H1 (cell line): ENCODE measurements at regions not wholly inside any gene's neighbourhood (a gene's known extent, or its start where the extent isn't known, plus 50 kb on each side); places are given as distances from the start of the nearest gene placed in this dataset.

Experiments
- MAFK ChIP-seq: IDR thresholded peaks from 2 replicates; pipeline ENCODE4 v1.6.1; 2012; ENCODE audit warnings: low read depth, mild to moderate bottlenecking, improper control_type of control experiment, low read length
- POLR2AphosphoS5 ChIP-seq: IDR thresholded peaks from 2 replicates; pipeline ENCODE4 v1.6.1; 2011; ENCODE audit warnings: low read depth, low read length
- TF ChIP-seq, protein P1 (sequence below): IDR thresholded peaks from 2 replicates; pipeline ENCODE4 v1.6.1; 2012; ENCODE audit warnings: inconsistent platforms

DNA sequence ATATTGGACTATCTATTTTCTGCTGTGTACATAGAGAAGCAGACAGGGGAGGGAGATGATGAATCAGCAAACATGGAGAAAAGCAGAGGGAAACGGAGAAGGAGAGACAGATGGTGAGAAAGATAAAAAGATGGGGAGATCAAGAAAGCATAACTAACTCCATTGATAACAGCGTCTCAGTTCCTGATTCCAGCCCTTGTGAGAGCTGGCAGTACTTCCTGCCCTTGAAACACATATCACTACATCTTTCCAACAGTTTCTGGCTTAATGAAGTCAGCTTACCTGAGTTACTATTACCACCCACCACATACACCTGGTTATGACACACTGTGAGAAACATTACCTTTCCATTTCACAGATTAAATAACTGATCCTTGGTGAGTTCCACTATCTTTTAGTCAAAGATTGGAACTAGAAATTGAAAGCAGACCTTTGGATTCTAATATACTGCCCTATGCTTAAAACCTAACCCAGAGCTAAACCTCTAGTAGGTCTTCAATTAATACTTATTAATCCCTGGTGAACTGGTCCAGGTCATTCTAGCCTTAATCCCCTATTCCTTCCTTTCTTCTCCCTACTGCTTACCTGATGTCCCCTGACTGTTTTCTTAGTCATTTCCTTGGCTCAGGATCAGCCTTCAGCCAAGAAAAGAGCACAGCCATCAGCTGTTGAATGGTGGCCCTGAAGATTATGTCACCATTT is 346.6 kb upstream of the CCL2 start (continued):
- TF ChIP-seq MAFK (no peak), POLR2AphosphoS5 (no peak)
- TF ChIP-seq, protein P1, sequence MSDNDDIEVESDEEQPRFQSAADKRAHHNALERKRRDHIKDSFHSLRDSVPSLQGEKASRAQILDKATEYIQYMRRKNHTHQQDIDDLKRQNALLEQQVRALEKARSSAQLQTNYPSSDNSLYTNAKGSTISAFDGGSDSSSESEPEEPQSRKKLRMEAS: no peak
